Pancreas (tissue), 10 donors: ENCODE measurements at regions not wholly inside any gene's neighbourhood (a gene's known extent, or its start where the extent isn't known, plus 50 kb on each side); places are given as distances from the start of the nearest gene placed in this dataset.

Experiments used
- ATAC-seq, 4 donors: fragments of 200-7000 bp; cut with Tn5 transposase; one replicate each; pipeline versions ENCODE4 v1.8.0 to v1.9.1; 2020; ENCODE audit warnings: mild to moderate bottlenecking in 4 of 4, moderate library complexity in 4 of 4
- DNase-seq, 6 donors: peaks; one replicate each; pipeline ENCODE4 v3.0.0-alpha.2; 2020
- FAIRE-seq: peaks from 2 replicates; lab custom pipeline; 2012; peaks lifted over from hg19 to GRCh38; lab: Jason Lieb, UNC
- H3K27ac ChIP-seq, 4 donors: fragments of 200-600 bp; sonication (generic); 1 replicate in 3 of 4; 2 replicates in 1 of 4; pipeline versions ENCODE4 v1.5.0 to v1.8.0; 2020
- H3K27me3 ChIP-seq, 4 donors: fragments of 200-600 bp; one replicate each; pipeline ENCODE4 v1.8.0; 2021
- H3K36me3 ChIP-seq, 3 donors: fragments of 200-600 bp; sonication (generic) in 1 of 3; one replicate each; pipeline versions ENCODE4 v1.5.0 to v1.8.0; 2020 to 2021
- H3K4me1 ChIP-seq, 3 donors: fragments of 200-600 bp; one replicate each; pipeline ENCODE4 v1.8.0; 2021
- H3K4me3 ChIP-seq, 4 donors: fragments of 200-600 bp; sonication (generic) in 2 of 4; one replicate each; pipeline versions ENCODE4 v1.5.0 to v1.8.0; 2020 to 2021
- H3K9me3 ChIP-seq, 4 donors: fragments of 200-600 bp; one replicate each; pipeline ENCODE4 v1.8.0; 2021
- CTCF ChIP-seq, 4 donors: fragments of 200-600 bp; sonication (generic) in 3 of 4; IDR thresholded peaks; one replicate each; pipeline versions ENCODE4 v1.5.0 to v1.8.0; 2021; ENCODE audit warnings: antibody characterized with exemption in 4 of 4
- WGBS, 2 donors: extraction: QIAGEN DNeasy Blood & Tissue Kit; methylation state at CpG; one replicate each; pipeline ENCODE4 v1.1.7; 2013; 5-methylcytosine and 5-hydroxymethylcytosine counted together
- intact Hi-C, 3 donors: fragments of 100-400 bp; cut with DNase I; formaldehyde crosslinking; loops; one replicate each; pipeline versions ENCODE4 v1.11.1 to v1.14.2; 2022
- donor health status: healthy with polysubstance abuse.
- donor health status: DM: no; HTN: no; CAD: no; lungs with moderate emphysema.
- donor health status: DM: no; HTN: no; CAD: no.
- donor health status: control.
- donor health status: control.
- donor health status: Bipolar disorder and iron deficiency.
- donor health status: DM: yes; HTN: yes; CAD: no.
- donor health status: DM: no; HTN: no; CAD: no.
- donor health status: DM: no; HTN: no; CAD: no.
- donor health status: DM: yes; HTN: yes; CAD: no.

GRCh38 chr10:93150289-93150688 is 76.6 kb downstream of the CYP26A1 start:
- no peak for ATAC-seq
- no peak for DNase-seq
- no peaks in the 10 kb centered on the region for H3K9me3 ChIP-seq
- no peaks in the 10 kb centered on the region for H3K27me3 ChIP-seq
- no peaks in the 10 kb centered on the region for H3K4me1 ChIP-seq
- no peak overlapping the region for H3K27ac ChIP-seq
- no peak overlapping the region for H3K4me3 ChIP-seq
- 54 to 82% methylated on average over 1 of the region's 1 CpG for WGBS, 2 donors
- intact Hi-C loops, result no loop called here
- TF ChIP-seq CTCF (IDR thresholded peaks at IDR 0.05), result no peak
- FAIRE-seq, result no peak
- no peaks in the 10 kb centered on the region for H3K36me3 ChIP-seq

GRCh38 chr10:93150990-93151547 is 77.4 kb downstream of the CYP26A1 start:
- no peaks in the 10 kb centered on the region for H3K4me1 ChIP-seq
- 67 to 73% methylated on average over 8 of the region's 8 CpGs for WGBS, 2 donors
- intact Hi-C loops, result no loop called here
- no peak for ATAC-seq
- H3K9me3 ChIP-seq, result no peaks in the 10 kb centered on the region
- H3K27ac ChIP-seq, result no peak overlapping the region
- H3K27me3 ChIP-seq, result no peaks in the 10 kb centered on the region
- TF ChIP-seq CTCF (IDR thresholded peaks at IDR 0.05), result no peak
- FAIRE-seq, result no peak
- no peak overlapping the region for H3K4me3 ChIP-seq
- no peak for DNase-seq
- H3K36me3 ChIP-seq, result no peaks in the 10 kb centered on the region

GRCh38 chr10:93152136-93152535 is 78.4 kb downstream of the CYP26A1 start:
- no peaks in the 10 kb centered on the region for H3K36me3 ChIP-seq
- H3K9me3 ChIP-seq, result no peaks in the 10 kb centered on the region
- TF ChIP-seq CTCF (IDR thresholded peaks at IDR 0.05), result no peak
- intact Hi-C loops, result no loop called here
- no peaks in the 10 kb centered on the region for H3K4me1 ChIP-seq
- no peak overlapping the region for H3K27ac ChIP-seq
- no peak for ATAC-seq
- H3K27me3 ChIP-seq, result no peaks in the 10 kb centered on the region
- no peak overlapping the region for H3K4me3 ChIP-seq
- DNase-seq, result no peak
- FAIRE-seq, result no peak

- no peak overlapping the region for H3K27ac ChIP-seq
- FAIRE-seq (no peak), DNase-seq (no peak), ATAC-seq (no peak)
- TF ChIP-seq CTCF (IDR thresholded peaks at IDR 0.05), result no peak
- H3K27me3 ChIP-seq, result no peaks in the 10 kb centered on the region
- intact Hi-C loops, result no loop called here
- no peaks in the 10 kb centered on the region for H3K9me3 ChIP-seq
- no peak overlapping the region for H3K4me3 ChIP-seq
- no peaks in the 10 kb centered on the region for H3K36me3 ChIP-seq
- no peaks in the 10 kb centered on the region for H3K4me1 ChIP-seq
Observed at GRCh38 chr10:93154531-93154930, 80.8 kb downstream of the CYP26A1 start.

- no peak for TF ChIP-seq CTCF (IDR thresholded peaks at IDR 0.05)
- ATAC-seq (no peak), FAIRE-seq (no peak), DNase-seq (no peak)
- H3K36me3 ChIP-seq, result no peaks in the 10 kb centered on the region
- no peaks in the 10 kb centered on the region for H3K4me1 ChIP-seq
- H3K9me3 ChIP-seq, result no peaks in the 10 kb centered on the region
- H3K27ac ChIP-seq, result no peak overlapping the region
- intact Hi-C loops, result no loop called here
- WGBS, 2 donors, result 64 to 76% methylated on average over 1 of the region's 1 CpG
- H3K4me3 ChIP-seq, result no peak overlapping the region
- H3K27me3 ChIP-seq, result no peaks in the 10 kb centered on the region
Observed at GRCh38 chr10:93160140-93160539, 86.4 kb downstream of the CYP26A1 start.
